Fibroblast of skin of left biceps (primary cell): ENCODE measurements at regions not wholly inside any gene's neighbourhood (a gene's known extent, or its start where the extent isn't known, plus 50 kb on each side); places are given as distances from the start of the nearest gene placed in this dataset.
"Not testable (repeated sequence)": the region's sequence is repeated elsewhere in the genome, so short reads cannot be mapped to it uniquely, and the experiment has no call there.

ENCODE experiments used
- DNase-seq, 2 experiments: peaks; one replicate each; pipeline ENCODE4 v3.0.0-alpha.2; 2013; ENCODE audit warnings: low read depth in 2 of 2

DNA sequence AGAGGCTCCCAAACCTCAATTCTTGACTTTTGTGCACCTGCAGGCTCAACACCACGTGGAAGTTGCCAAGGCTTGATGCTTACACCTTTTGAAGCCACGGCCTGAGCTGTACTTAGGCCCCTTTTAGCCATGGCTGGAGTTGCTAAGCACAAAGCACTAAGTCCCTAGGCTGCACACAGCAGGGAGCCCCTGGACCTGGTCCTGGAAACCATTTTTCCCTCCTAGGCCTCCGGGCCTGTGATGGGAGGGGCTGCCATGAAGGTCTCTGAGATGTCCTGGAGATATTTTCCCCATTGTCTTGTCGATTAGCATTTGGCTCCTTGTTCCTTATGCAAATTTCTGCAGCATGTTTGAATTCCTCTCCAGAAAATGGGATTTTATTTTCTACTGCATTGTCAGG lies 247.1 kb upstream of the ARPP21 start:
- no peak for DNase-seq

DNA sequence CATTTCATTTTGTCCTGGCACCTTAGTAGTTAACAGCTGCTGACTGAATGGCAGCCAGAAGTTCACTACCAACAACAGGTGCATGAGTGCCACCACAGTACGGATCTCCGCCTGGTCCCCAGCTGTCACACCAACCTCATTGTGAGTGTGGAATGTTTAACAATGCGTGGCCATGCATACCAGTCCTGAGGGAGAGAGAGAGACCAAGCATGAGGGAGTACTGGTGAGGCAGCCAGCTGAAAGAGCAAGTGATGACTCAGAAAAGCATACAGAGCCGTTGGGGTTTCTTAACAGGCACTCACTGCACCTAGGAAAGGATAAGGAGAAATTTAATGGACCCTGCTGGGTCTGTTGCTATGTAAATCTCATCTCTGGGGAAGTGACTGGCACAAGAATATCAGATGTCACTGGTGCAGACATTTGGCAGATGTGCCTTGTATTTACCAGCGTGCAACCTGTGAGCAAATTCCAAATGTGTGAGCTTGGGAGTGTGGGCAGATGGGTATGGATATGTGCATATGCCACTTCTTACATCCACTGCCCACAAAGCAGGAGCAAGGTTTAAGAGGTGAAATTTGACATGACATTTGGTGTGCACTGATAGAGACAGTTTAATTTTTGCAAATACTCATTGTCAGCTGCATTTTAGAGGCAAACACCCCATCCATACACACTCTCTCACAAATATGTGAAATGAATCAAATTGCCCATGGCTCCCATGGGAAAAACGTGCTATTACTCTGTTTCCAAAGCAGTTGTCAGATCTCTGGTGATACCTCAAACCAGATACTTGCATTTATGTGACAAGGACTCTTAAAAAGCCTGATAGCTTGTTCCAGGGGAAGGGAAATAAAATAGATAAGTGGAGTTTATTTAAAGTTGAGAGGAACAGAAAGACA lies 245.2 kb upstream of the ARPP21 start:
- no peak for DNase-seq

DNA sequence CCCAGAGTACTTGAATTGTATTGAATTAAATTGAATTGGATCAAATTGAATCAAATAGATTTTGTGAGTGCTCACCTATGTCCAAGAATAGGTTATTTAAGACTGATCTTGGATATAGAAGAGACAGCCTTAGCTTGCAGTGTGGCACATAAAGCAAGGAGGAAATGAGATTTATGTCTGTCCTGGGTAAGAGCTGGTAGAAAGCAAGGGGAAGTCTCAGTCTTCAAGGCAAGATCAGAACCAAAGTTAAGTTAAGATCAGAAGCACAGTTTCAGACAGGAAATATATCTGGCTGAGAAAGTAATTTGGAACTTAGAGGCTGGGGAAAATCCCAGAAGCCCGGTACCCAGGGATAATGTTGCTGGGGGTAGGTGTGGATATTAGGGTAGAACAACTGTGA lies 244.4 kb upstream of the ARPP21 start:
- no peak for DNase-seq

DNA sequence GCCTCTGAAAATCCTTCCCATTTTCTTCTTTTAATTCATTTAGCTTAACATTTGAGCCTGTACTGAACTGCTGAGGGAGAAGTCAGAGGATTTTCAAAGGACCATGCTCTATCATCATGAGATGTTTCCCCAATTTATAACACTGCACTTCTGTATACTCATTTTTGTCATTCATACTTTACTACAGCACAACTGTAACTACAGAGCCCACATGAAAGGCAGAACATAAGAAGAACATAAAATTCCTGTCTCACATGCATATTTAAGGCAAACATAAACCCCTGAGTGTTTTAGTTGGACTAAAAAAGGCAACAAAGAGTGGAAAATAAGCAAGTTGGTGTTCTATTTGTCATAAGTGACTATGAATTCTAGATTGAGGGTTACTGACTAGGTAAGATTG lies 237.7 kb upstream of the ARPP21 start:
- DNase-seq: no peak

DNA sequence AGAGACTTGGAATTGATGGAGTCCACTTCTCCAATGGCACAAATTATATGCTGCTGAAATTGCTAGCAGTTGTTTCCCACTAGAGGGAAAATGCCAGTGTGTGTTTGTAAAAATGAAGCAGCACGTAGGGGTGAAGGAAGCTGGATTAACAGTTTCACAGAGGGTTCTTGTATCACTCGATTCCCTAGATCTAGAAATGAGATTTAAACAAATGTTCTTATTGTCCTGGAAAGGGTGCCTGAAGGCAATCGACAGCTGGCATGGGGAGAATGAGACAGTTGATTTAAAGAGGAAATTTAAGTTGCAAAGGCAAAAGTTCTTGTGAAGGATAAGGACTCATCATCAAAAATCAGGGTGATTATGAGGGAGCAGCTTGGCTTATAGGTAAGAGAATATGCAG lies 234.8 kb upstream of the ARPP21 start:
- DNase-seq: no peak

DNA sequence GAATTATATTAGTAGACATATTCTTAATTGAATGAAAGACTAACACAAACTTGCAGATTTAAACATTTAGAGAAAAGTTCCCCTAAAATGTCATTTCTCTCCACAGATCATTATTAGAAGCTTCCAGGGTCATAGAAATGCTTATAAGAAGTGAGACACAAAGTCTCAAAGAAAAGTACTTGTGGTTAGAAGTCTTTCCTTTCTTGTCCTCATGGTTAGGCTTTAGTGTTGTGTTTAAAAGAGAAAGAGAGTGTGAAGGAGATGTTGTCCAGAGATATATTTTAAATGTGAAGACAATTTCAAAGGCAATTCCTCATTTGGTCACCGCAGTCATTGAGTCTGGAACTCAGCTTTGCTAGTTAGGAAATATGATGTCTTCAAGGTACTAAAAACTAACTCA lies 230.4 kb upstream of the ARPP21 start:
- no peak for DNase-seq

DNA sequence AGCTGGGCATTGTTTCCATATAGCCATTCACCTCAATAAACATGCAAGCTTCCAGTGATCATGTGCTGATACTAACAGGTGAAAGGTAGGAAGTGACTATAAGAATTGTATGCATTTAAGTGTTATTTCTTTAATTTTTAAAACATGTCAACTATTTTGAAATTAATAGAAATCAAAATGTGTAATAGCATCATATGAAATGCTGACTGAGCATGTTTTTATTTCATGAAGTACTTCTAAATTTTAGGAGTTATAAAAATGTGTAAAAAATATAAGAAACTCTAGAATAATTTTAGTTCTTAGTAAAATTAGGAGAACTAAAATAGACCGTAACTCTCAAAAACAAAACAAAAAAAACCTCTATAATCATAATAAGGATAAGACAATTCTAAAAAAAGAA lies 229.3 kb upstream of the ARPP21 start:
- DNase-seq: no peak

DNA sequence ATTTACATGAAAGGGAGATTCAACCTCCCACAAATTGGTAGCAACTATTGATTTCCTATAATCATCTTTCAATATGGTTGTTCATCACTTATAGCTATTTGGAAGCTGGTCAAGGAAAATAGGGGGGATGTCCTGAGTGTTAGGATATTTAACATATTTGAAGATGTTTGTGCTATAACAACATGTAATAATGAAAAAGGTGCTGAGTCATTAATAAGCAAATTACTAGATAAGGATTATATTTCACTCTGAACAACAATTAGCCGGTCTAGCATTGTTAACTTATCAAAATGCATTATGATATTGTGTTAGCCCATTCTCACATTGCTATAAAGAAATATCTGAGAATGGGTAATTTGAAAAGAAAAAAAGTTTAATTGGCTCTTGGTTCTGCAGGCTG lies 225.8 kb upstream of the ARPP21 start:
- no peak for DNase-seq

DNA sequence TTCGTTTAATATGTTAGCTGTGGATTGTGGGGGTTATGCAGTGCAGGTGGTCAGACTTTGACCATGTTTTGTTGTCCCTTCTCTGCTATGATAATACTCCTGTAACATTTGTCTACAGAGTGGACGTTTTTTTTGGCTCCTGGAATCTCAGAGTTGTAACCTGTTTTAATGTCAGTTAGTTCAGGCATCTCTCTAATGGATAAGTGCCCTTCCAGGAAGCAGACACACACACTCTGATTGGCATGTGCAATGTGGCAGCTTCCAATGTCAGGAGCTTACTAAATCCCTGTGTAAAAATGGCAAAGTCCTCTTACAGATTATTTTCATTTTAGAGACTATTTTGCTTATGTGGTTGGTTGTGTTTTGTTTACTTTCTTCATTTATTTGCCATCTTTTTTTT lies 222.2 kb upstream of the ARPP21 start:
- no peak for DNase-seq

DNA sequence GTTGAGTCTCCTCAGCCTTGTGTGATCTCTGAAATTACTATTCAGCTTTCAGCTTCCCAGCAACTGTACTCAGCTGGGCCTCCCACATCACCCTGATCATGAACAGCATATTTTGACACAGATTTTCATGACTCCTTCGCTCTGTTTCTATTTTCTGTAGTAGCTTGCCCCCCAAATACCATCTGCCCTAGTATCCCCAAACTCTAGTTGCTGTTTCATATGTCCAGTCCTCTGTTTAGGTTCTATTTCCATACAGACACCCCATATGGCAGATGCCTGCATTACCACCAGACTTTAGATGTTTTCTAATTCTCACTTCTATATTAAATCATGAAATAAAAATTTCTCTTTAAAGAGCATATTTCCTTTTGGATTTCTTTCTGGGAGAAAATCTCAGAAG lies 217.2 kb upstream of the ARPP21 start:
- DNase-seq: no peak

DNA sequence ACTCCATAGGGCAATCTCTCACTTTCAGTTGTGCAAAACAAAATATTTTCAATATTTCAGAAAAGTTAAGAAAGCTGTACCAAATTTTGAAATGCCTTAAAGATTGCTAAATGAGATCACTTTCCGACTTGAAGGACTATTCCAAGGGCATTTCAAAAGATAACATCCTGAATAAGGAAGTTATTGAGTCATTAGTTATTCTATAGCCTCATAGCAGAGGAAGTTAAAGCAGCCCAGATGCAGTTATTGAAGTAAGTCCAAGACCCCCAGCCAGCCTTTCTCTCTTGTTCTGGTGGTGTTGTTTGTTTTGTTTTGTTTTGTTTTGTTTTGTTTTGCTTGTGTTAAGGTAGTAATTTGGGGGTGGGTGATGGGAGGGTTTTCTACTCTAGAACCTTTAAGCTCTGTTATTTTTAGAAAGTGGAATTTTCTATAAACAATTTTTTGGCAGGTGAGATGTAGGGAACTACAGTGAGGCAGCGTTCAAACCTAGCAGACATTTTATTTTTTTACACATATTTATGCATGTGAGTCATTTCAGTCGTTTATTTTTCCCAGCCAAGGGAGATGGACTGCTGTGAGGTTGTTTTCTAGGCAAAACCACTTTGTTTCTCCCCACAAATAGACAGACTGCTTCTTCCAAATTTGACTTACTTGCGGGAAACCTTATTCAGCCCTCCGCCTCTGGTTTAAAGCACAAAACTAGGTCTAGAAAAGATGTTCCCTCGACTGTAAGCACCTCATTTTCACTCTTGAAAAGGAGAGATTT lies 216.3 kb upstream of the ARPP21 start:
- no peak for DNase-seq

DNA sequence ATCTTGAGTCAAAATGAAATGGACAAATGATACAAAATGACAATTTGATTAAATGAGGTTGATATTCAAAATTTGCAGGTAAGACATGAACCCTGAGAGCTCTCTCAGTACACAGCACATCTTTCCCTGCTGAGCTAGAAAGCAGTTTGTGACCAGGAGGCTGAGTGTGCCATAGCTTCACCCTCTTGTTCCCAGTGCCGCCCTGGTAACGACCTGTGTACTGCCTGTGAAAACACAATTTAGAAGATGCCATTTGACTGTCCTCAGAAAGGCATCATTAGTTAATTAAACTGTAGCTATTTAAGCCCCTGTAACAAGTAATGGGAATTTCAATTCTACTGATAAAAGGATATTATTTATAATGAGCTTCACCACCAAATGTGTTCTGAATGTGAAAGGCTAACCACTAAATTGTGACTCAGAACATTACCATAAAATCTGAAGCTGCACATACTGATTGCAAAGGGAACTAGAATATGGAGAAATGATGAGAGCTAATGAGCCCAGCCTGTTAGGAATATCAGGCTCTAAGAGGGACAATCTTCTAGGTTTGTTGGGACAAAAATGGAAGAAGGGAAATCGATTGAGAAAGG lies 212.9 kb upstream of the ARPP21 start:
- no peak for DNase-seq

DNA sequence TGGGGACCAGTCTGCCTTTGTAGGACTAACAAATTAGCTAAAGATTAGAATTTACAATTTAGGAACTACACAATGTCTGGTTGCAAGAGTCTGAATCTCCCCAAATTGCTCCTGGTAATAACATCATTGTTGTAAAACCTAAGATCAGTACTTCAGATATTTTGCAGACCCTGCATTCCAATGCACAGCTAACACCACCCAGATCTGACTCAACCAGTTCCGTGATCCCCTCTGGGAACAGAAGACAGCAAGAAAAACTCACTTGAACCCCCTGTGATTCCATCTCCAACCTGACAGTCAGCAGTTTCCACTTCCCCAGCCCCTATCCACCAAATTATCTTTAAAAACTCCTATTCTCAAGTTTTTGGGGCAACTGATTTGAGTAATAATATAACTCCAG lies 201.9 kb upstream of the ARPP21 start:
- no peak for DNase-seq

DNA sequence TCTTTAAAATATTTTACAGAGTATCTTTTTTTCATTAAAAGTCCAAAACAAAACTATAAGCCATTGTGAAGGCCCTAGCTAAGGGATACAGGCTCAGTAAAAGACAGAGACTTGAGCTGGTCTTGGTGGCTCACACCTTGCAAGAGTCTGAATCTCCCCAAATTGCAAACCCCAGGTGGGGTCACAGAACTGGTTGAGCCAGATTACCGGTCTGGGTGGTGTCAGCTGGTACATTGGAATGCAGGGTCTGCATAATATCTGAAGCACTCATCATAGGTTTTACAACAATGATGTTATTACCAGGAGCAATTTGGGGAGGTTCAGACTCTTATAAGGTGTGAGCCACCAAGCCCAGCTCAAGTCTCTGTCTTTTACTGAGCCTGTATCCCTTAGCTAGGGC lies 201.2 kb upstream of the ARPP21 start:
- no peak for DNase-seq

DNA sequence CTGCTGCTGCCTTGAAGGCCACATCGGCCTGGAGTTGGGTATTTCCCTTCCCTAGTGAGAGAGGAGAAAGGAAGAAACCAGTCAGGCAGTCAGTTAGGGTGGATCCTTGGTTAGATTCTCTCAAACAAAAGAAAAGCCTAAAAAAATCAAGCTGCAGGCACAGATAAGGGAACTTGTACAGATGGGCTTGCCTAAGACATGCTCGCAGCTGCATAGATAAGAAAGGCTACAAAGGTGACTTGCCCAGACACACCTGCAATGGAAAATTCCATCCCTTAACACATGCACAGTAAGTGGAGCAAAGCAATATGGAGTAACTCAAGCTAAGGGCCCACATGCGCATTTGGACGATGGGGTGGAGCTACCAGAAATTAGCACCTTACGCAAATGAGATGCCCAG lies 199.7 kb upstream of the ARPP21 start:
- no peak for DNase-seq

DNA sequence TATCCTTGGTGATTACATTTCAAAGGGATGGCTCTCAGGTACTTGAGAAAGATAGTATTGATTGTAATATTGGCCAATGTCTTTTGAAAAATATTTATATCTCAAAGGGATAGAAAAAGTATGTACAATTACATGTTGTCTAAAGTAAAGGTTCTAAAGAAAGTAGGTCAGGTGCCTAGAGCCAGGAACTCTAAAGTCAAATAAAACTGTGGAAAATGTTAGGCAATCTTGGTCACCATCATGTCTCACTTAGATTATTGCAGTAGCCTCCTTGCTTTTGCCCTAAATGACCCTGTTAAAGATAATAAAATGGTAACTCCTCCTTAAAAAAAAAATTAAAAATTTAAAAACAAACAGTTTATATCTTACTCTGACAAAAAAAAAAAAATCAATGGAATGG lies 198.5 kb upstream of the ARPP21 start:
- no peak for DNase-seq

DNA sequence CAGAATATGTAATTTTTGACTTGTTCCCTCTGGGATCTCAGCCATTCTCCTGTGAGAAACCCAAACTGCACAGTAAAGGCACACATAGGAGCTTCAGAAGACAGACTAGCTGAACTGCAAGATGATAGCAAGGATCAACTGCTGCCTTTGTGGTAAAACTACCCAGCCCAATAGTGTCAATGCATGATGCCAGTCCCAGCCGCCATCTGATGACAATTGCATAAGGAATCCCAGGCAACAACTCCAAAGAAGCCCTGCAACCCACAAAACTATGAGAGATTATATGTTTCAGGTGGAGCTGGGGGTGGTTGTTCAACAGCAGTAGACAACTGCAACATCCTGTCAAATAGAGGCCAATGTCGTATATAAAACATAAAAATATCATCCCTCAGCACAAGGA lies 192.4 kb upstream of the ARPP21 start:
- DNase-seq: no peak

DNA sequence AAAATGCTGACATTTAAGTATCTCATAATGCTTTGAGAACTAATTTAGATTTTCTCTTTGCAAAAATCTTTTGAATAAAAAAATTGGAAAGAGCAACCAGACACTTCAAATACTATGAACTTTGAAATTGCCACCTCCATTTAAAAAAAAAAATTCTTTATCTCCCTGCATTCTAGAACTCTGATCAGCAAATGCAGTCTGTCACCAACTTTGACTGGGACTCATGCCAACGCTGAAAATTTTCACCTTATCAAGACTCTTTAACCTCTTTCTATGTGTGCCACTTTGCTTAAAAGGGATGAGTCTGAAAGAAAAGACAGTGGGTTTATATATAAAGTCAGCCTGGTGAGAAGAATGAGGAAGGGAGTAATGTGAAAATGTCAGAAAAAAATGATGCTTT lies 191.2 kb upstream of the ARPP21 start:
- DNase-seq: no peak

DNA sequence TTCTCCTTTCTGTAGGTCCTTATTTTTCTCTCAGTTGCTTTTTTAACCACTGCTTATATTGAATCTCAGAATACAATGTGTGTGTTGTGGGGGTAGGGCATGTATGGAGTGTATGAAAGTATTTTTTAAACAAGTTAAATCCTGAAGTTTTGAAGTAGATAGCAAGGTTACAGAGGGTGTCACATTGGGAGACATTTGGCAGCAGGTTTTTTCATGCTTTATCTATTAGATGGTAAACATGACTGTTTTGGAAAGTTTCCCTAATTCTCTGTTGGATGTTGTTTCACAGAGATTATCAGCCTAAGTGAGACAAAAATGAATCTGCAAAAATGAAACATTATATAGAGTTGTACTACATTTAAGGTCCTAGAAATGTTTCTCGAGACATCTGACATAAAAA lies 190.6 kb upstream of the ARPP21 start:
- no peak for DNase-seq

DNA sequence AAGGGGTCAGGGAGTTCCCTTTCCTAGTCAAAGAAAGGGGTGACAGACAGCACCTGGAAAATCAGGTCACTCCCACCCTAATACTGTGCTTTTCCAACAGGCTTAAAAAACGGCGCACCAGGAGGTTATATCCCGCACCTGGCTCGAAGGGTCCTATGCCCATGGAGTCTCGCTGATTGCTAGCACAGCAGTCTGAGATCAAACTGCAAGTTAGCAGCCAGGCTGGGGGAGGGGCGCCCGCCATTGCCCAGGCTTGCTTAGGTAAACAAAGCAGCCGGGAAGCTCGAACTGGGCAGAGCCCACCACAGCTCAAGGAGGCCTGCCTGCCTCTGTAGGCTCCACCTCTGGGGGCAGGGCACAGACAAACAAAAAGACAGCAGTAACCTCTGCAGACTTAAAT lies 184.5 kb upstream of the ARPP21 start:
- not testable (repeated sequence) for DNase-seq

DNA sequence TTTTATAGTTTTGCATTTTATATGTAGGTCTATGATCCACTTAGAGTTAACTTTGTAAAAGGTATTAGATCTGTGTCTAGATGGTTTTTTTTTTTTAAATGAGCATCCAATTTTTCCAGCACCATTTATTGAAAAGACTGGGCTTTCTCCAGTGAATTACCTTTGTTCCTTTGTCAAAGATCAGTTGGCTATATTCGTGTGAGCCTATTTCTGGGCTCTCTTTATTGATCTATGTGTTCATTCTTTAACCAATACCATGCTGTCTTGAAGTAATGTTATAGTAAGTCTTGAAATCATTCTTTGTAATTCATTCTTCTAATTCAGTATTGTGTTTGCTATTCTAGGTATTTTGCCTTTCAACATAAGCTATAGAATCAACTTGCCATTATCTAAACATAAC lies 165.4 kb upstream of the ARPP21 start:
- no peak for DNase-seq

DNA sequence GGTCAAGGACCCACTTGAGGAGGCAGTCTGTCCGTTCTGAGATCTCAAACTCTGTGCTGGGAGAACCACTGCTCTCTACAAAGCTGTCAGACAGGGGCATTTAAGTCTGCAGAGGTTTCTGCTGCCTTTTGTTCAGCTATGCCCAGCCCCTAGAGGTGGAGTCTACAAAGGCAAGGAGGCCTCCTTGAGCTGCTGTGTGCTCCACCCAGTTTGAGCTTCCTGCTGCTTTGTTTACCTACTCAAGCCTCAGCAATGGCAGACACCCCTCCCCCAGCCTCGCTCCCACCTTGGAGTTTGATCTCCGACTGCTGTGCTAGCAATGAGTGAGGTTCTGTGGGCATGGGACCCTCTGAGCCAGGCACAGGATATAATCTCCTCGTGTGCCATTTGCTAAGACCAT lies 156.8 kb upstream of the ARPP21 start:
- DNase-seq: not testable (repeated sequence)

DNA sequence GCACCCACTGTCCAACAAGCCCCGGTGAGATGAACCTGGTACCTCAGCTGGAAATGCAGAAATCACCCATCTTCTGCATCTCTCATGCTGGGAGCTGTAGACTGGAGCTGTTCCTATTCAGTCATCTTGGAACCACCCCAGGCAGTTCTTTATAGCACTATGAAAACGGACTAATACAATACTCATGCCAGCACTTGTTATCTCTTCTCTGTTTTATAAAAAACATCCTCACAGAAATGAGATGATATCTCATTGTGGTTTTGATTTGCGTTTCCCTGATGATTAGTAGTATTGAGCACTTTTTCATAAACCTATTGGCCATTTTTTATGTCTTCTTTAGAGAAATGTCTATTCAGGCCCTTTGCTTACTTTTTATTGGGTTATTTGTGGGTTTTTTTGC lies 156.2 kb upstream of the ARPP21 start:
- no peak for DNase-seq
